ENCODE measurements at regions not wholly inside any gene's neighbourhood (a gene's known extent, or its start where the extent isn't known, plus 50 kb on each side); places are given as distances from the start of the nearest gene placed in this dataset.

DNA sequence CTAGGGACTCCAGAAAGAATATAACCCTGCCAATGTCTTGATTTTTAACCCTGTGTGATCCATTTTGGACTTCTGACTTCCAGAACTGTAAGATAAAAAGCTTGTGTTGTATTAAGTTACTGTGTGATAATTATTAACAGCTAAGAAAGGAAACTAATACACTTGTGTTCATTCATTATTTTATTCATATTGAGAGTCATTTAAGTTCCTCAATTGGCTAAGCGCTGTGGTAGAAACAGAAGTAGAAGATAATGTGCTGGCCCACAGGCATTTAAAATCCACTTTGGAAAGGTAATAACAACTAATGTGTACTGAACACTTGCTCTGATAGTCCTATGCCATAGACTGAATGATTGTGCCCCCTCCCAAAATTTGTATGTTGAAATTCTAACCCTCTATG lies 471.7 kb upstream of the GHITM start:
- POLR2A ChIA-PET (ENCODE audit: partially characterized antibody), result no interaction called here
- no peak for FAIRE-seq
- CTCF ChIA-PET (ENCODE audit: partially characterized antibody), result interaction anchor here (1.0 kb wide), 1 partner anchor 293 kb away, joined by 3 read pairs; no protein-coding TSS in a partner anchor
- TF ChIP-seq SIX5 (IDR thresholded peaks at IDR 0.05; ENCODE audit: low read depth, low read length) (no peak), HDAC2 (IDR thresholded peaks at IDR 0.05; ENCODE audit: borderline replicate concordance in 1 of 2, low read depth in 2 of 2, low read length in 2 of 2) (no peak), SIN3A (conservative IDR thresholded peaks at IDR 0.05 in 1 of 2, IDR thresholded peaks at IDR 0.05 in 1 of 2; ENCODE audit: low read depth in 1 of 2, low read length in 2 of 2) (no peak), RXRA (IDR thresholded peaks at IDR 0.05; ENCODE audit: insufficient read depth, low read depth, low read length) (no peak)

More for the DNA sequence above, 471.7 kb upstream of the GHITM start:
- H4K91ac ChIP-seq (replicated peaks; ENCODE audit: insufficient read length, low read length), result no peak overlapping the region
- H2BK20ac ChIP-seq (ENCODE audit: low read length), result no peak overlapping the region
- H2BK12ac ChIP-seq (ENCODE audit: low read depth, low read length), result no peak overlapping the region
- H3K56ac ChIP-seq (replicated peaks; ENCODE audit: insufficient read length, low read depth, low read length), result no peak overlapping the region
- H3K4me3 ChIP-seq (ENCODE audit: extremely low read depth in 1 of 4, insufficient read depth in 2 of 4, low read depth in 3 of 4, low read length in 4 of 4), result no peak overlapping the region
- no peak overlapping the region for H2BK5ac ChIP-seq (ENCODE audit: low read depth, low read length)
- H4K5ac ChIP-seq (ENCODE audit: insufficient read length, low read depth, low read length), result no peak overlapping the region
- H3K27ac ChIP-seq (ENCODE audit: low read depth, low read length), result no peak overlapping the region
- H3K9ac ChIP-seq (replicated peaks in 1 of 4; ENCODE audit: extremely low read depth in 1 of 4, low read depth in 3 of 4, low read length in 3 of 4), result no peak overlapping the region
- no peak for DNase-seq (ENCODE audit: low read depth in 1 of 2, low spot score in 2 of 2)
- H4K20me1 ChIP-seq (replicated peaks in 1 of 2; ENCODE audit: control insufficient read depth in 1 of 2, insufficient read depth in 2 of 2, low read length in 2 of 2), result no peaks in the 10 kb centered on the region
- H3K18ac ChIP-seq (ENCODE audit: extremely low read depth, low read length), result no peak overlapping the region
- no peak overlapping the region for H3K4ac ChIP-seq (replicated peaks; ENCODE audit: insufficient read length, low read depth, low read length)
- H3K4me2 ChIP-seq (ENCODE audit: insufficient read depth in 1 of 2, low read depth in 2 of 2, low read length in 2 of 2), result no peak overlapping the region
- H2BK120ac ChIP-seq (replicated peaks; ENCODE audit: low read depth, low read length), result no peak overlapping the region
- no peaks in the 10 kb centered on the region for H3K79me1 ChIP-seq (ENCODE audit: low read depth, low read length)
- H3K14ac ChIP-seq (ENCODE audit: insufficient read length), result no peak overlapping the region
- H2AK5ac ChIP-seq (ENCODE audit: low read depth, low read length), result no peak overlapping the region
- no peaks in the 10 kb centered on the region for H3K9me3 ChIP-seq (ENCODE audit: insufficient read depth in 2 of 2, low read depth in 1 of 2, low read length in 1 of 2)
- no peaks in the 10 kb centered on the region for H3K79me2 ChIP-seq (ENCODE audit: control insufficient read depth in 1 of 2, insufficient read depth in 2 of 2, low read length in 2 of 2)
- H2BK15ac ChIP-seq (ENCODE audit: low read length), result no peak overlapping the region
- no peak overlapping the region for H3K23ac ChIP-seq (ENCODE audit: insufficient read length)
- no peak overlapping the region for H4K8ac ChIP-seq (ENCODE audit: extremely low read depth, insufficient read depth, low read length)
- H3K23me2 ChIP-seq (ENCODE audit: low read depth, low read length), result no peaks in the 10 kb centered on the region
- H3K4me1 ChIP-seq (replicated peaks in 1 of 4; ENCODE audit: control insufficient read depth in 3 of 4, insufficient read depth in 4 of 4, low read length in 3 of 4), result no peaks in the 10 kb centered on the region
- H2AFZ ChIP-seq (ENCODE audit: low read length), result no peak overlapping the region
- 100% methylated on average over 1 of the region's 1 CpG; no CpG with 5 or more reads in 1 of the 2 experiments for WGBS, 2 experiments (ENCODE audit: extremely low coverage in 1 of 2, insufficient coverage in 1 of 2, insufficient read length in 1 of 2, insufficient replicate concordance in 2 of 2, low coverage in 1 of 2, low lambda C conversion rate in 2 of 2, missing lambda C conversion rate in 1 of 2)
- no peaks in the 10 kb centered on the region for H3K27me3 ChIP-seq (replicated peaks in 1 of 4; ENCODE audit: control insufficient read depth in 3 of 4, extremely low read depth in 1 of 4, insufficient read depth in 3 of 4, low read length in 3 of 4)
- H3K36me3 ChIP-seq (ENCODE audit: control insufficient read depth in 2 of 4, insufficient read depth in 4 of 4, low read length in 3 of 4), result no peaks in the 10 kb centered on the region
